ENCODE measurements at regions not wholly inside any gene's neighbourhood (a gene's known extent, or its start where the extent isn't known, plus 50 kb on each side); places are given as distances from the start of the nearest gene placed in this dataset.
"Not testable (repeated sequence)": the region's sequence is repeated elsewhere in the genome, so short reads cannot be mapped to it uniquely, and the experiment has no call there.

DNA sequence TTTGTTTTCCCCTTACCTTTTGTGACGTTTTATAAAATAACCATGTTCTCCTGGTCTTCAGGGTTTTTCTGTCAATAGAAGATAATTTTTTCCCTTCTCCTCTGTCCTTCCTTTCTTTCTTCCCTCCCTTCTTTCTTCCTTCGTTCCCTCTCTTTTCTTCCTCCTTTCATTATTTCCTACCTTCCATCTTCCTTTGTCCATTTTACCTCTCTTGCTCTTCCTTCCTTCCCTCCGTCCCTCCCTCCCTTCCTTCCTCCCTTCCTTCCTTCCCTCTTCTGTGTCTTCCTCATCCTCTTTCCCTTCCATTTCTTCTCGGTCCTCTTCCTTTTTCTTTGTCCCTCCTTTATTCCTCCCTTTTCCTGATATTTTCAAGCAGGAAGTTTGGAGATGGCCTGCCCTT lies 128.2 kb downstream of the TEX36 start:
- DNase-seq (ENCODE audit: low spot score), result no peak

DNA sequence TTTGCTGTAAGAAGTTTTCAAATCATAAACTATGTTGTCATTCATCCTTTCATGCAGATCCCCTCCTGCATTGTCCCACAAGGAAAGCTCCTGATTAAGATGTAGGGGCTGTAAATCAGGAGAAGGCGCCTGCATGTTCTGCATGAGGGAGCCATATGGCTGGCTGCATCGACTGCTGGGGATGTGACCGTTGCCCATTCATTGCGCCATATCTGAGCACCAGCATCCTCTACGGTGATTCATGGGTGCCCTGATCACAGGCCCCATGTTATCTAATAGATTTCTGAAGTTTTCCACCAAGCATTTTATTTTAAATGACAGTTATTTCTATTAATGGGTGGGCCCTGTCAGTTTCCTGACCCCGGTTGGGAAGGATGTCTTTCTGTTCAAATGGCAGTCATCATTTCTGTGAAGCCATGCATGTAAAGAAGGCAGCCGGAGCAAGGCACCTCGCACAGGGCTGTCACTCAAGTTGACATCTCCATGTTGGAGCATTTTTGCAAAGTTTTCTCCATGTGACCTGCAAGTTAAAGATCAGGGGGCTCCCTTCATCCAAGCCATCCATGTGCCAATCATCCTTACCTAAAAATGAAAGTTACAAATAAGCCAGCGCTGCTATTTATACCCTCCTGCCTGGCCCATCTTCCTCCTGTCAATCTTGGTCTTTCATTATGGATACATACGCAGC lies 128.8 kb downstream of the TEX36 start:
- DNase-seq (ENCODE audit: low spot score), result no peak

DNA sequence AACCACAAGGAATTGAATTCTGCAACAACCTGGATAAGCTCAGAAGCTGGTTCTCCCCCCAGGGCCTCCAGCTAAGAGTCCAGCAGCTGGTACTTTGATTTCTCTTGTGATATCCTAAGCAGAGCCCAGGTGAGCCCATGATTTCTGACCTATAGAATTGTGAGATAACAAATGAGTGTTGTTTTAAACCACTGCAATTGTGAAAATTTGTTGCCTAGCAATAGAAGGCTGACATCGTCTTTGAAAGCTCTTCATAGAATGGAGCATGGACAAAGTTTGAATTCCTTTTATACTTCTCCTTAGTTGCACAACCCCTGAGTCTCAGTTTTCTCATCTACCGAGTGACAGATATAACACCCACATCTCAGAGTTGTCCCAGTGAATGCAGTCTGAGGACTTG lies 129.9 kb downstream of the TEX36 start:
- DNase-seq (ENCODE audit: low spot score), result no peak

DNA sequence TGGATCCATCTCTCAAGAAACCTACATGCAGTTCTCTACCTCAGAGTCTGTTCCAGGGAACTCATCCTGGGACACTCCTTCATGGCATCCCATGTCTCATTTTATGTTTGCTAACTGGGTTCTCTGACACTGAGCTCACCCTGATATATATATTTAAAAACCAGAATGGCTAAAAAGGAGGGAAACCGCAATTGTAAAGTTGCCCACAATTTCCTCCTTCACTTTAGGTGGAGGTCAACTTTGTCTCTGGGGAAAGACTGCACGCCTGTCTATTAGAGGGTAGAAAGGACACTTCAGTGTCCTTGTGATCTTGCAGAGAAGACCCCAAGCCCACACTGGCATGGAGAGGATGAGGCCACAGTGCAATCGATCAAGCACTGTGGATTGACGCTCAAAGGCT lies 131.7 kb downstream of the TEX36 start:
- no peak for DNase-seq (ENCODE audit: low spot score)

DNA sequence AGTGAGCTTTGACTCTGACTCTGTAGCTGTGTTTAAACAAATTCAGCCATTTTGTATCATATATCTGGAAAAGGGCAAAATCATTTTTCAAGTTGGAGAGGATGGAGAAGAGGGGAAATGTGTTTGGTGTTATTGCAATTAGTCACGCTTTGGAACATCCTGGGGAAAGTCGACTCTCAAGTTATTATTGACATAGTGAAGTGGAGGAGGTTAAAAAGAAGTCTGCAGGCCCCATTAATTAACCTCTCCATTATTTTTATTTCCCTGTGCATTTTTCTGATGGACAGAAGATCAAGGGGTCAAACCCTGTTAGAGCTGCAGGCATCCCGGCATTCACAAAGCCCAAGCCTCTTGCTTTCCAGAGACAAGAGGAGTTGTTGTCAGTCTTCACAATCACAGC lies 132.6 kb downstream of the TEX36 start:
- no peak for DNase-seq (ENCODE audit: low spot score)

DNA sequence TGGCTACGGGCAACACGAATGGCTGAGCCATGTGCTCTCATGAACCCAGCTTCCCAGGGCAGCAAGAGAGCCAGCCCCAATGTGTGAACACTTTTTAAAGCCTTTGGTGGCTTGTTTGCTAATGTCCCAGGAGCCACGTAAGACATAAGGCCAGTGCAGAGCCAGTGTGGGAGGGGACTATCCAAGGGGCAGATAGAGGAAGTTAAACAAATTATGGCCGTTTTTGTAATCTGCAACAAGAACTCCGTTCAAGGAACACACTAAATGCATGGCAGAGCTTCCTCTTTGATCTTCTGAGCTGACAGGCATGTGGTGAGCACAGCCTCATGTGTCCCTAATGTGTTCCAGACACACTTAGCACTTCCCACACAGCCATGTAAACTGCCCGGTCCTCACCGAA lies 133.3 kb downstream of the TEX36 start:
- DNase-seq (ENCODE audit: low spot score), result no peak

DNA sequence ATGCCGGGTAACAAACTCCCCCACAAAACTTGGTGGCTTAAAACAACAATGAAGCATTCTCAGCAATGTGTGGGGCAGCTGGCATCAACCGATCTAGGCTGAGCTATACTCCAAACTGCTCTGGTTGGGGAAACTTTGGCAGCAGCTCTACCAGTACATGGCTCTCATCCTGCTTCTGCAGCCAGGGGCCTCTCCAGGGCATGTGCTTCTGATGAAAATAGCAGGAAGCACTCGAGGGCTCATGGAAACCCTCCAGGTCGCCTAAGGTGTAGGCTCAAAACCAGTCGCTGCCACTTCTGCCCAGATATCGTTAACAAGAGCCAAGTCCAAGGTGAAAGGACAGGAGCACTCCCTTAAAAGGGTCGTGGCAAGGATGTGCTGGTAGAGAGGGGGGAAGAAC lies 134.1 kb downstream of the TEX36 start:
- DNase-seq (ENCODE audit: low spot score), result no peak

DNA sequence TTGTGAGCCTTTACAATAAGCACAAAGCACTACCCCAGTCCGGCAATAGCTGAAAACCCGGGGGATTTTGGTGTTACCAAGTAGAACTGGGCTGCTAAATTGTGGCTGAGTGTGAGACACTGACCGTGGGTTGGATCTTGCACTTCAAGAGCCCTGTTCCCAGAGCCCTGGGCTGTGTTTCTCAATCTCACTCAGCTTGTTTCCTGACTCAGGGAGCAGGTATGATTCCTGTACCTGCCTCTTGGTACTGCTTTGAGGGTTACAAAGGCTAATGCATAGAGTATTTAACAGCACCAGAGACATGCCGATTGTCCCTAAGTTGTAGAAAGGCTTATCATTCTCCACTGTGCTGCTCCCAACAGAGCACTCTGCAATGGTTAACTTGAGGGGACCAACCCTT lies 134.6 kb downstream of the TEX36 start:
- no peak for DNase-seq (ENCODE audit: low spot score)

DNA sequence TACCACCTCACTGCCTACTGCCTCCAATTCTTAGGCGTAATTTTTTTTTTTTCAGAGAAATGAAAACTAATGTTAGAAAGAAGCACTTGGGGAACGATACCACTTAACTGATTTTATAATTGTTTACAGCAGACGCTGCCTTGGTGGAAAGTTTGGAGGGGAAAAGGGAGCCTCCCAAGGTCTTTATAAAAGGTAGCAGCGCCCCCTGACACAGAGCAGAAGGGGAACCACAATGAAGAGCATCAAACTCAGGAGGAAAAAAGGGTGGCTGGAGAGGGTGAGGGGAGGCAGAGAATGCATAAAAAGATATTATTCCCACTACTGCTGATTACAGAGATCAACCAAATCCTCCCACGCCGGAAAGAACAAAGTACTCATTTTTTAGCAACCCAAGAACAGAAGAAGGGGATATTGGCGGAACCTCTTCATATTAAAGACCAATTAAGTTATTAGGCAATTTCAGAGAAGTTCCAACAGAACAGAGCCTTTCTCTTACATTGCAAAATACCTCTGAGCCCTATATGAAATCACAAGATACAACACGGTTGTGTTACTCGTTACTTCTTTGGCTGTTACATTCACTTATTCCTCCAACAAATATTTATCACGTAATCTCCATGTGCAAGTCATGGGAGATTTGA lies 135.8 kb downstream of the TEX36 start:
- no peak for DNase-seq (ENCODE audit: low spot score)

DNA sequence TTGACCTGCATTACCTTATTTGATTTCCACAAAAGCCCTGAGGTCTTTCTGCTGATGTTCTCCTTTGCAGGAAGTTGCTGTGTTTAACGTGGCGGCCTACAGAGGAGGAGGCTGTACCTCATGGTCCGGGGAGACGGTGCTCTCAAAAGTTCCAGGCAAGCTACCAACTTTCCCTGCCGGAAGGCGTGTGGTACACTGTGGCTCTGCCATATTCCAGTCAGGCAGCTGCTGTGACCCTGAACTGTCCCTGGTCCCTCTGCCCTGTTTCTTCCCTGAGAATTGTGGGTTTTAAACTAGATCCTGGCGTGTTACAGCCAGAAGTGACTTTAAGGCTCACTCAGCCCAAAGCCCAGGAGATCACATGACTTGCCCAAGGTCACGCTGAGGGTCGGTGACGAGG lies 139.2 kb downstream of the TEX36 start:
- DNase-seq (ENCODE audit: low spot score), result no peak

DNA sequence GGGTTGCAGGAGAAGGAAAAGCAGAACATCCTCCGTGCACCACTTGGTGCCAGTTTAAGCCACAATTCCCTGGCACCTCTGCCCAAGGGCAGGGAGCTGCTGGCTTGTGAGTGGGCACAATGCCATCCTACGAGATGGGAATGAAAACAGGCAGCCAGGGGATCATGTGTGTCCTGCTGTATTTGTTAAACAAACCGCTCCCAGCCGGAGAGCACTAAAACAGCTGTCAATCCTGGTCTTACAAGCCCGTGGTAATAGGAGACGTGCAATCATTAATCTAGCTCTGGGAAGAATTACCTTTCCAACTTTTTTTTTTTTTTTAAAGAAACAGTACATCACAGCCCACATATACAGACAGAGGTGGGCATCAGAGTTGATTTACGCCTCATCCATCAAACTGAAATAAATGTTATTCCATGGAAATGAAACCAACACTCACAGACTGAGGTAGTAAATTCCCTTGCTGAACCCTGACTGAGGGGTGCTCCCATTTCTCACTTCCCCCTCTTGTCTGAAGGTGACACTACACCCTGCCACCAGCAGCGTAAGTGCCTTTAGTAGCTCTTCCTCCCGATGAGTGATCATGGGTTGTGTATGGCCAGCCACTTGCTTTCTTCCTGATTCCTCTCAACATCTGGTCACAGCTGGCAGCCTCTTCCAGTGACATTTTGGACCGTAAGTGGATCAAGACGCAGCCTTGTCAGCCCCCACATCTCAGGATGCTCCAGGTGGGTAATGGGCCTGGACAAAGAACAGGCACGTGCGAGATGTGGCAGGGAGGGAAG lies 143.8 kb downstream of the TEX36 start:
- DNase-seq (ENCODE audit: low spot score), result no peak

DNA sequence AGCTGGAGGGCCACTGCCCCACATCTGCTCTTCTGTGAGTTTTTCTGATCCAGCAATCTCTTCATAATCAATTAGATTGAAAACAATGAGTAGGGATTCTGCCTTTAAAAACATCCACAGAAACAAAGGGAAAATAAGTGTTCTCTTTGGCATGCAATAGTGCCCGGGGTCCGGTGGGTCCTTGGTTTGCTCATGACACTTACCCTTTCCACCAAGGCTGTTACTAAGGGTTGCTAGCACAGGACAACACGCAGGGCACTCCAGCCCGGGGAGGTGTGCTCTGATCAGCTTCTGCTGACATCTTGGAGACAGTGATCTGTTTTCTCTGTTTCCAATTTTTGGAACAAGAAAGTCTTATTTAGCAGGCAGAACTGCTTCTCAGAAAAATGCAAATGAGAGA lies 146.7 kb downstream of the TEX36 start:
- no peak for DNase-seq (ENCODE audit: low spot score)

DNA sequence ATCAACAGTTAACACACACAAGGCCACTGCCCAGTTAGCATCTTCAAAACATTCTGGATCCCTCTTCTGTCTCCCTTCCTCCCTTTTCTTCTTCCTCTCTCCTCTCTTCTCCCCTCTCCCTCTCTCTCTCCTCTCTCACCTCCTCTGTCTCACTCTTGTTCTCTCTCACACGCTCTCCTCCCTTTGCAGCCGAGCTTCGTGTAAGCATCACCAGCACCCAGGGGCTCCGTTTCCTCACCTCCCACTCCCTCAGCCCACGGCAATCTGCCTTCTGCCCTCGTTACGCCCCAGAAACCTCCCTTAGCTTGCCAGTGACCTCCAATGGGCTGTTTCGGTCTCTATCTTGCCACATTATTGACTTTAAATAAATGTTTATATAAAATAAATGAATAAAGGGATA lies 147.4 kb downstream of the TEX36 start:
- no peak for DNase-seq (ENCODE audit: low spot score)

DNA sequence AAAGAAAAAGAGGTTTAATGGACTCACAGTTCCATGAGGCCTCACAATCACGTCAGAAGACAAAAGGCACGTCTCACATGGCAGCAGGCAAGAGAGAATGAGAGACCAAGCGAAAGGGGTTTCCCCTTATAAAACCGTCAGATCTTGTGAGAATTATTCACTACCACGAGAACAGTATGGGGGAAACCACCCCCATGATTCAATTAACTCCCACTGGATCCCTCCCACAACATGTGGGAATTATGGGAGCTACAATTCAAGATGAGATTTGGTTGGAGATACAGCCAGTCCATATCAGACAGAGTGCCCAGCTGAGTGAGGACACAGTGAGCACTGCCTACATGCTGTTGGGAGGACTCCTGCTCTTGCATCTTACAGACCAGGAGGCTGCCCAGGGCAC lies 148.4 kb downstream of the TEX36 start:
- no peak for DNase-seq (ENCODE audit: low spot score)

DNA sequence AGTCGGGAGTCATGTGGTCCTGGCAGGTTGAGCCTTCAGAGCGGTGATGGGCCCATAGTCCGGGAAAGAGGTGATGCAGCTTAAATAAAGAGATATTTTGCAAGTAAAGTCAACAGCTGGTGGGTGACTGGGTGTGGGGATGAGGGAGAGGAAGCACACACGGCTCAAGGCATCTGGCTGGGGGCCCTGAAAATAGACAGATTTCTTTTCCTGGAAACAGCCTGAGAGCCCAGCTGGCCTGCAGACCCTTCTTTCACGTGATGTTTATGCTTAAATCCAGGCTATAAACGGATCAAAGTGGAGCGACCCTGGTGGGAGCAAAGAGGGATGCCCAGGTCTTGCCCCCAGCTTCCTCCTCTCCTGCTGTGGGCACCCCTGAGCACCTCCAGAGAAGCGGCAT lies 149.1 kb downstream of the TEX36 start:
- no peak for DNase-seq (ENCODE audit: low spot score)

DNA sequence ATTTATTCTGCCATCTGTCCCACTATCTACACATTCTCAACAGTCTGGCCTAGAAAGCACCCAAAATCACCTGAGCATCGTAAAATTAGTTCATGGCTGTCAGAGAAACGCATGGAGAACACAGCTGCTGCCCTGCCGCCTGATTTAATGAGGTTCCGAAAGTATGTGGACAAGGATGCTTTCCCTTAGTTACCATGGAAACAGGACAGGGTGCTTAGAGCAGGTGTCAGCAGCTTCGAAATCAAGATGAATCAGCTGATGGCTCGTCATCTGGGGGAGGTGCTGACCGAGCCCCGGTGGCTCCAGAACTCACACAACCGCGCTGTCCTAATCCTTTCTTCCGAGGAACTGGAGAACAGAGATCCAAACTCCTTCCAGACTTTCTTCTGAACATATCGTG lies 151.5 kb downstream of the TEX36 start:
- DNase-seq (ENCODE audit: low spot score), result no peak

DNA sequence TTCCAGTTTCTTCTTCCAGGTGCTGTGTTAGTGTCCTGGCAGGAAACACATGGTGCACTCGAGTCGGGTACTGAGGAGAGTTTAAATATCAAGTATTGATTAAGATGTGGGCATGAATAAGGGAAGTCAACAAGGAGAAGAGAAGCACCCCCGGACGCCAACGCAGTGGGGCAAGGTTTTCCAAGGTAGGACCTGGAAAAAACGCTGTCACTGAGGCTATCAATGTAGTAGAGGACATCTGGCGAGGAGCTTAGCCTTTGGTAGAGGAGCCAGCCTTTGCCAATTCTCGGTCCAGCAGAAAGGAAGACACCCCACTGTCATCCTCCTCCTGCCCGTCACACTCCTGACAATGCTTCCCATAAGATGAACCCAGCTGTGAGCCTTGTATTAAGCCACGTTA lies 159.6 kb downstream of the TEX36 start:
- no peak for DNase-seq (ENCODE audit: low spot score)

DNA sequence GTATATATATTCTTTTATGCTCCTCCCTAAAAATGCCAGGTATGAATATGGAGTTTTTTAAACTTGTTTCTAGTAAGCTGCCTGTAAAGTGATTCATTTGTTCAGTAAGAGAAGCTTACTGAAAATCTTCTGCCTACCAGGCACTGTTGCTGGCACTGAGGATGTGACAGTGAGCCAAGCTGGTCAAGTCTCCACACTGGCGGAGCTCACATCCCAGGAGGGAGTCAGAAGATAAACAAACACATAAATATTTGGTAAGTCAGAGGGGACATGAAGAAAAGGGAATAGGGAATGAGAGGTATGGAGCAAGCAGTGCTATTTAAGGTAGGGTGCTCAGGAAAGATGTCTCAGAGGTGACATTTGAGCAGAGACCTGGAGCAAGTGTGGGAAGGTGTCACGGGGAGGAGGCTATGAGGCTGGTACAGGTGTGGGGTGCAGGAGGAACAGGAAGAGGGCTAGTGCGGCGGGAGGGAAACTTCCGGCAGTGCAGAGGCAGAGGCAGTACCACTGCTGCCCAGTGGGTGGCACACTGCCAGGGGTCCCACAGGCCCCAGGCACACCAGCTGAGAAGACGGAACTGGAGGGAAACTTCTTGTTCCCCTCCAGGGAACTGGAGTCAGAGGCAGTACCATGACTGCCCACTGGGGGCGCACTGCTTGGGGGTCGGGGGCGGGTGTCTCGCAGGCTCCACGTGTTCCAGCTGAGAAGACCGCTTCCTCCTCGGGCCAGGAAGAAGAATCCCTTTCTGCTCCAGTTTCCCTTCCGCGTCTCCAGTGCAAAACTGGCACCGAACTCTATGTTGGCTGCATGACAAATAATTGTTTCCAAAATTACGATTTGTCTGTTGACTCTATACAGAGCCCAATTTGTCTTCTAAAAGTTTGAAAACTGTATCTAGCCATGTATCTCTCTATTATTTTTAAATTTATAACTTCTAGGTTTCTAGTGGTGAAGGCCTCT lies 161.0 kb downstream of the TEX36 start:
- DNase-seq (ENCODE audit: low spot score), result no peak

DNA sequence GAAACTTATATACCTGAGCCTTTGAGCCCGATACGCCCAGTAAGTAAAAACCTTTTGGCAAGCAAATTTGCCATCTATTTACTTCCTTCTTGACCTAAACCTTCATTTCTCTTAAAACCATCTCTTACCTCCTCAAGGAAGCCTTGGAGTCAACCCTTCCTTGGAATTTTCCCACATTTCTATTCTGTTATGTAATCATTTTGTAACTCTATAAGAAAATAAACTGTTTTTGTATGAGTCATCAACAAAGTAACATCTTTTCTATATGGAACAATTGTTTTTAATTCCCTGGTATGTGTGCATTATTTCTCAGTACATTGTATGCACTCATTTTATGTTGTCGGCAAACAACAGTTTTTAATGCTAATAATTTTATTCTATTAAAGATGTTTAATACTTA lies 162.0 kb downstream of the TEX36 start:
- DNase-seq (ENCODE audit: low spot score), result no peak

DNA sequence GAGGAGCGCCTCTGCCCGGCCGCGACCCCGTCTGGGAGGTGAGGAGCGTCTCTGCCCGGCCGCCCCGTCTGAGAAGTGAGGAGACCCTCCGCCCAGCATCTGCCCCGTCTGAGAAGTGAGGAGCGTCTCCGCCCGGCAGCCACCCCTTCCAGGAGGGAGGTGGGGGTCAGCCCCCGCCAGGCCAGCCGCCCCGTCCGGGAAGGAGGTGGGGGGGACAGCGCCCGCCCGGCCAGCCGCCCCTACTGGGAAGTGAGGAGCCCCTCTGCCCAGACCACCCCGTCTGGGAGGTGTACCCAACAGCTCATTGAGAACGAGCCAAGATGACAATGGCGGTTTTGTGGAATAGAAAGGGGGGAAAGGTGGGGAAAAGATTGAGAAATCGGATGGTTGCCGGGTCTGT lies 164.6 kb downstream of the TEX36 start:
- DNase-seq (ENCODE audit: low spot score), result not testable (repeated sequence)

DNA sequence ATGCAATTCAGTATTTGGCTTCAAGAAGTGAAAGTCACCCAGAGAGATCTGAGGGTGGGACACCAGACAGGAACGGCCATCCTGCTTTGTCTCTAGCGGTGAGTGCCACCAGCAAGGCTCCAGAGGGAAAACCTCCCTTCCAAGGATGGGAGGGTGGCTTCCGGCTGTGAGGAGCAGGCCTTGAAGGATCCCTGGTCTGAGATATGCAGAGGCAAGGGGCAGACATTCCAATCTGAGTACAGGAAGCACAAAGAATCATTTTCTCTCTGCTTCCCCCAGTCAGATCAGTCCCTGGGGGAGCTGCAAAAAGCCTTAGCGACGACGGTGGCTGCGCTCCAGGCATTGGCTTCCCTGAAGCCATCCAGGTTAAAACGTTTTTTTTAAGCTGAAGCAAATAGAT lies 167.4 kb downstream of the TEX36 start:
- DNase-seq (ENCODE audit: low spot score), result no peak

Data from mesenteric fat pad (tissue), 1 donor.